ENCODE measurements at regions not wholly inside any gene's neighbourhood (a gene's known extent, or its start where the extent isn't known, plus 50 kb on each side); places are given as distances from the start of the nearest gene placed in this dataset.

DNA sequence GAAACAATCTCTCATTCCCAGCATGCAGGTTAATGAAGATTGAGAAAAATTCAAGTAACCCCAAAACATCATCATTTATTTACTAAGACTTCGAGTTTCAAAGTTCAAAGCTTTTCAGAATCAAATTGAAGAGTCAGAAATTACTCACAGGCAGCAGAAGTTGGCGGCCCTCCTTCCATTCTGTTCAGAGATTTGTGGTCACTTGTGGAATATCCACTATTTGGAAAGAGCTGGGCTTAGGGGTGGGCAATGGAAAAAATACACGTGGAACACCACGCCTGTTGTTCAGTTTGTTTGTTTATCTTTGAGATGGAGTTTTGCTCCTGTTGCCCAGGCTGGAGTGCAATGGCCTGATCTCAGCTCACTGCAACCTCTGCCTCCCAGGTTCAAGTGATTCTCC lies 108.6 kb upstream of the NAA20 start:
- Histone ChIP-seq H3K36me3 (ENCODE audit: control insufficient read depth in 2 of 2, insufficient read depth in 1 of 2, low read length in 2 of 2) (no peaks in the 10 kb centered on the region), H3K4me3 (ENCODE audit: low read depth, low read length) (no peak overlapping the region), H3K9me3 (ENCODE audit: control insufficient read depth, insufficient read depth, low read depth, low read length) (no peaks in the 10 kb centered on the region), H3K27ac (ENCODE audit: extremely low read depth, low read depth, low read length) (no peak overlapping the region), H3K4me1 (ENCODE audit: control insufficient read depth, insufficient read depth, low read length) (no peaks in the 10 kb centered on the region)
- no peak for TF ChIP-seq ZNF426 (tag by site-specific recombination; IDR thresholded peaks at IDR 0.05)
- TF ChIP-seq ZNF391 (tag by site-specific recombination; IDR thresholded peaks at IDR 0.05; ENCODE audit: borderline replicate concordance, low read depth), result no peak
- TF ChIP-seq ZXDB (tag by site-specific recombination; IDR thresholded peaks at IDR 0.05), result no peak
- no peak for TF ChIP-seq ZNF791 (tag by site-specific recombination; IDR thresholded peaks at IDR 0.05)
- no peak for TF ChIP-seq ZNF223 (tag by site-specific recombination; IDR thresholded peaks at IDR 0.05)
- no peak for TF ChIP-seq ZFHX2 (tag by site-specific recombination; conservative IDR thresholded peaks at IDR 0.05)
- TF ChIP-seq ZNF530 (tag by site-specific recombination; IDR thresholded peaks at IDR 0.05; ENCODE audit: low read depth), result no peak
- no peak for TF ChIP-seq ZNF23 (tag by site-specific recombination; IDR thresholded peaks at IDR 0.05; ENCODE audit: borderline replicate concordance)
- TF ChIP-seq ZNF133 (tag by site-specific recombination; IDR thresholded peaks at IDR 0.05), result no peak
- TF ChIP-seq, protein P1, sequence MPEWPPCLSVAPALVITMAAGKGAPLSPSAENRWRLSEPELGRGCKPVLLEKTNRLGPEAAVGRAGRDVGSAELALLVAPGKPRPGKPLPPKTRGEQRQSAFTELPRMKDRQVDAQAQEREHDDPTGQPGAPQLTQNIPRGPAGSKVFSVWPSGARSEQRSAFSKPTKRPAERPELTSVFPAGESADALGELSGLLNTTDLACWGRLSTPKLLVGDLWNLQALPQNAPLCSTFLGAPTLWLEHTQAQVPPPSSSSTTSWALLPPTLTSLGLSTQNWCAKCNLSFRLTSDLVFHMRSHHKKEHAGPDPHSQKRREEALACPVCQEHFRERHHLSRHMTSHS (tag by site-specific recombination; IDR thresholded peaks at IDR 0.05), result no peak
- TF ChIP-seq ZSCAN23 (tag by site-specific recombination; IDR thresholded peaks at IDR 0.05), result no peak
- no peak for TF ChIP-seq ZNF24 (tag by site-specific recombination; IDR thresholded peaks at IDR 0.05)
- TF ChIP-seq ZNF677 (tag by site-specific recombination; IDR thresholded peaks at IDR 0.05), result no peak
- TF ChIP-seq ZNF132 (tag by site-specific recombination; IDR thresholded peaks at IDR 0.05; ENCODE audit: borderline replicate concordance), result no peak
- no peak for TF ChIP-seq ZNF341 (tag by site-specific recombination; IDR thresholded peaks at IDR 0.05; ENCODE audit: low read depth)
- no peak for TF ChIP-seq ZNF175 (tag by site-specific recombination; IDR thresholded peaks at IDR 0.05)
- POLR2A ChIA-PET, result no interaction called here
- CTCF ChIA-PET, result no interaction called here

GRCh38 chr20:19909725-19910124 lies 107.4 kb upstream of the NAA20 start:
- TF ChIP-seq ZNF37A (tag by site-specific recombination; IDR thresholded peaks at IDR 0.05) (no peak), BCL11B (tag by site-specific recombination; IDR thresholded peaks at IDR 0.05; ENCODE audit: low read depth) (no peak), ZNF169 (tag by site-specific recombination; IDR thresholded peaks at IDR 0.05) (no peak), ZNF596 (tag by site-specific recombination; IDR thresholded peaks at IDR 0.05) (no peak)
- no peaks in the 10 kb centered on the region for H3K9me3 ChIP-seq (ENCODE audit: control insufficient read depth, insufficient read depth, low read depth, low read length)
- no peaks in the 10 kb centered on the region for H3K4me1 ChIP-seq (ENCODE audit: control insufficient read depth, insufficient read depth, low read length)
- no peak overlapping the region for H3K27ac ChIP-seq (ENCODE audit: extremely low read depth, low read depth, low read length)
- CTCF ChIA-PET, result no interaction called here
- no peaks in the 10 kb centered on the region for H3K36me3 ChIP-seq (ENCODE audit: control insufficient read depth in 2 of 2, insufficient read depth in 1 of 2, low read length in 2 of 2)
- no peak overlapping the region for H3K4me3 ChIP-seq (ENCODE audit: low read depth, low read length)
- POLR2A ChIA-PET, result no interaction called here

- Histone ChIP-seq H3K4me1 (ENCODE audit: control insufficient read depth, insufficient read depth, low read length) (no peaks in the 10 kb centered on the region), H3K27ac (ENCODE audit: extremely low read depth, low read depth, low read length) (no peak overlapping the region), H3K9me3 (ENCODE audit: control insufficient read depth, insufficient read depth, low read depth, low read length) (no peaks in the 10 kb centered on the region), H3K4me3 (ENCODE audit: low read depth, low read length) (no peak overlapping the region), H3K36me3 (ENCODE audit: control insufficient read depth in 2 of 2, insufficient read depth in 1 of 2, low read length in 2 of 2) (no peaks in the 10 kb centered on the region)
- POLR2A ChIA-PET, result interaction anchor here (1.2 kb wide), 1 partner anchor 34 kb away, joined by 3 read pairs; no protein-coding TSS in a partner anchor
- CTCF ChIA-PET, result no interaction called here
- TF ChIP-seq OSR2 (tag by site-specific recombination; IDR thresholded peaks at IDR 0.05), result no peak
These were observed 105.3 kb upstream of the NAA20 start for GRCh38 chr20:19911810-19912382.

Measured in HEK293 (cell line).